ENCODE measurements at regions not wholly inside any gene's neighbourhood (a gene's known extent, or its start where the extent isn't known, plus 50 kb on each side); places are given as distances from the start of the nearest gene placed in this dataset.

GRCh38 chr5:83000428-83000827 lies 76.8 kb downstream of the TMEM167A start (continued):
- TF ChIP-seq HMGA2 (CRISPR knock-in tag; IDR thresholded peaks at IDR 0.05) = no peak

DNA sequence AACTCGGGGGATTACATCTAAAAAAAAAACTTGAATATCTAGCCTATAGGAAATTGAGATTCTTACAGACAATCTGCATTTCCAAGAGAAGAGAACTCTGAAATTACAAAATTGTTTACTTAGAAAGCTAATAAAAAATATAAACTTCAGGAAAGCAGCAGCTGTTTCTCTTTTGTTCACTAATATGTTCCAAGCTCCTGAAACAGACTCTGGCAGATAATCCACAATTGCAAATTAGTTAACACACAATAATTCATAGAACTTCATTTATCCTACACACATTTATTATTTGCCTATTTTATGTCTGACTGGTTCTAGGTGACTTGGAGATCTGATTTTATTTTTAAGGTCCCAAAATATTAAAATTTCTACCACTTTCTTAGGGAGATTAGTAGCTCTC lies 83.8 kb downstream of the TMEM167A start:
- no peak for DNase-seq (ENCODE audit: low spot score)
- TF ChIP-seq RELA (CRISPR knock-in tag; IDR thresholded peaks at IDR 0.05; ENCODE audit: borderline replicate concordance) (no peak), HMGXB4 (CRISPR knock-in tag; IDR thresholded peaks at IDR 0.05) (no peak), CTCF (IDR thresholded peaks at IDR 0.05) (no peak), TCF7 (CRISPR knock-in tag; IDR thresholded peaks at IDR 0.05; ENCODE audit: low read depth) (no peak), ELF4 (CRISPR knock-in tag; IDR thresholded peaks at IDR 0.05; ENCODE audit: low read depth) (no peak), RORB (CRISPR knock-in tag; IDR thresholded peaks at IDR 0.05) (no peak)
- TF ChIP-seq, protein P1, sequence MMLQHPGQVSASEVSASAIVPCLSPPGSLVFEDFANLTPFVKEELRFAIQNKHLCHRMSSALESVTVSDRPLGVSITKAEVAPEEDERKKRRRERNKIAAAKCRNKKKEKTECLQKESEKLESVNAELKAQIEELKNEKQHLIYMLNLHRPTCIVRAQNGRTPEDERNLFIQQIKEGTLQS (CRISPR knock-in tag; conservative IDR thresholded peaks at IDR 0.05) = no peak
- POLR2A ChIA-PET = no interaction called here

GRCh38 chr5:82992646-82993045 lies 84.5 kb downstream of the TMEM167A start:
- POLR2A ChIA-PET = no interaction called here
- Mint-ChIP-seq H3K4me1 (peaks cover 6% of the 10 kb centered on the region), H3K4me3 (no peak overlapping the region), H3K27ac (no peak overlapping the region), H3K27me3 (ENCODE audit: low read depth) (no peaks in the 10 kb centered on the region), H3K36me3 (no peaks in the 10 kb centered on the region), H3K9me3 (no peaks in the 10 kb centered on the region; the same call in 1 of the 2 replicates)
- ATAC-seq = no peak
- no peak for TF ChIP-seq E2F1 (CRISPR knock-in tag; IDR thresholded peaks at IDR 0.05)
- TF ChIP-seq, protein P2, sequence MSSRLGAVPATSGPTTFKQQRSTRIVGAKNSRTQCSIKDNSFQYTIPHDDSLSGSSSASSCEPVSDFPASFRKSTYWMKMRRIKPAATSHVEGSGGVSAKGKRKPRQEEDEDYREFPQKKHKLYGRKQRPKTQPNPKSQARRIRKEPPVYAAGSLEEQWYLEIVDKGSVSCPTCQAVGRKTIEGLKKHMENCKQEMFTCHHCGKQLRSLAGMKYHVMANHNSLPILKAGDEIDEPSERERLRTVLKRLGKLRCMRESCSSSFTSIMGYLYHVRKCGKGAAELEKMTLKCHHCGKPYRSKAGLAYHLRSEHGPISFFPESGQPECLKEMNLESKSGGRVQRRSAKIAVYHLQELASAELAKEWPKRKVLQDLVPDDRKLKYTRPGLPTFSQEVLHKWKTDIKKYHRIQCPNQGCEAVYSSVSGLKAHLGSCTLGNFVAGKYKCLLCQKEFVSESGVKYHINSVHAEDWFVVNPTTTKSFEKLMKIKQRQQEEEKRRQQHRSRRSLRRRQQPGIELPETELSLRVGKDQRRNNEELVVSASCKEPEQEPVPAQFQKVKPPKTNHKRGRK (CRISPR knock-in tag; IDR thresholded peaks at IDR 0.05; ENCODE audit: borderline replicate concordance) = no peak
- CTCF ChIA-PET = no interaction called here
- no peak for DNase-seq (ENCODE audit: low spot score)

More for the DNA sequence above, 83.8 kb downstream of the TMEM167A start:
- no peaks in the 10 kb centered on the region for H3K36me3 Mint-ChIP-seq
- peaks cover 6% of the 10 kb centered on the region for H3K4me1 Mint-ChIP-seq
- no peak overlapping the region for H3K4me3 Mint-ChIP-seq
- CTCF ChIA-PET = no interaction called here
- H3K9me3 Mint-ChIP-seq = no peaks in the 10 kb centered on the region; the same call in 1 of the 2 replicates
- no peaks in the 10 kb centered on the region for H3K27me3 Mint-ChIP-seq (ENCODE audit: low read depth)
- ATAC-seq = no peak
- H3K27ac Mint-ChIP-seq = no peak overlapping the region

GRCh38 chr5:82991678-82992323 lies 85.4 kb downstream of the TMEM167A start:
- Mint-ChIP-seq H3K4me3 (no peak overlapping the region), H3K9me3 (no peaks in the 10 kb centered on the region; the same call in 1 of the 2 replicates), H3K27me3 (ENCODE audit: low read depth) (no peaks in the 10 kb centered on the region), H3K27ac (no peak overlapping the region), H3K36me3 (no peaks in the 10 kb centered on the region), H3K4me1 (peaks cover 10% of the 10 kb centered on the region)
- ChIA-PET CTCF (no interaction called here), POLR2A (no interaction called here)
- DNase-seq (ENCODE audit: low spot score) = no peak
- TF ChIP-seq HMGA2 (CRISPR knock-in tag; IDR thresholded peaks at IDR 0.05) = no peak
- ATAC-seq = no peak
